GM12873 (cell line): ENCODE measurements at regions not wholly inside any gene's neighbourhood (a gene's known extent, or its start where the extent isn't known, plus 50 kb on each side); places are given as distances from the start of the nearest gene placed in this dataset.

Source experiments
- TF ChIP-seq, protein P1 (sequence below): IDR thresholded peaks from 2 replicates; pipeline ENCODE4 v1.5.1; 2012; ENCODE audit warnings: low read depth, mild to moderate bottlenecking, moderate library complexity, low read length, control low read depth; ENCODE audit not compliant: insufficient read depth; ENCODE audit errors: missing control alignments

DNA sequence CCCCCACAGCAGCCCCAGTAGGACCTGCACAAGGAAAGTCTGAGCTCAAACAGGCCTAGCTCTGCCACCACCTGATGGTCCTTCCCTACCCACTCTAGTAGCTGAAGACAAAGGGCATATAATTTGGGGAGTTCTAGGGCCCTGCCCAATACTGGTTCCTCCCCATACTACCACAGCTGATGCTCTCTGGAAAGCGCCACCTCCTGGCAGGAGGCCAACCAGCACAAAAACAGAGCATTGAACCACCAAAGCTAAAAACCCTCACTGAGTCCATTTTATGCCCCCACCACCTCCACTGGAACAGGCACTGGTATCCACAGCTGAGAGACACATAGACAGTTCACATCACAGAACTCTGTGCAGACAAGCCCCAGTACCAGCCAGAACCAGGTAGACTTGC is 1276.8 kb downstream of the OLFM4 start:
- TF ChIP-seq, protein P1, sequence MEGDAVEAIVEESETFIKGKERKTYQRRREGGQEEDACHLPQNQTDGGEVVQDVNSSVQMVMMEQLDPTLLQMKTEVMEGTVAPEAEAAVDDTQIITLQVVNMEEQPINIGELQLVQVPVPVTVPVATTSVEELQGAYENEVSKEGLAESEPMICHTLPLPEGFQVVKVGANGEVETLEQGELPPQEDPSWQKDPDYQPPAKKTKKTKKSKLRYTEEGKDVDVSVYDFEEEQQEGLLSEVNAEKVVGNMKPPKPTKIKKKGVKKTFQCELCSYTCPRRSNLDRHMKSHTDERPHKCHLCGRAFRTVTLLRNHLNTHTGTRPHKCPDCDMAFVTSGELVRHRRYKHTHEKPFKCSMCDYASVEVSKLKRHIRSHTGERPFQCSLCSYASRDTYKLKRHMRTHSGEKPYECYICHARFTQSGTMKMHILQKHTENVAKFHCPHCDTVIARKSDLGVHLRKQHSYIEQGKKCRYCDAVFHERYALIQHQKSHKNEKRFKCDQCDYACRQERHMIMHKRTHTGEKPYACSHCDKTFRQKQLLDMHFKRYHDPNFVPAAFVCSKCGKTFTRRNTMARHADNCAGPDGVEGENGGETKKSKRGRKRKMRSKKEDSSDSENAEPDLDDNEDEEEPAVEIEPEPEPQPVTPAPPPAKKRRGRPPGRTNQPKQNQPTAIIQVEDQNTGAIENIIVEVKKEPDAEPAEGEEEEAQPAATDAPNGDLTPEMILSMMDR = peak; percentile 4

DNA sequence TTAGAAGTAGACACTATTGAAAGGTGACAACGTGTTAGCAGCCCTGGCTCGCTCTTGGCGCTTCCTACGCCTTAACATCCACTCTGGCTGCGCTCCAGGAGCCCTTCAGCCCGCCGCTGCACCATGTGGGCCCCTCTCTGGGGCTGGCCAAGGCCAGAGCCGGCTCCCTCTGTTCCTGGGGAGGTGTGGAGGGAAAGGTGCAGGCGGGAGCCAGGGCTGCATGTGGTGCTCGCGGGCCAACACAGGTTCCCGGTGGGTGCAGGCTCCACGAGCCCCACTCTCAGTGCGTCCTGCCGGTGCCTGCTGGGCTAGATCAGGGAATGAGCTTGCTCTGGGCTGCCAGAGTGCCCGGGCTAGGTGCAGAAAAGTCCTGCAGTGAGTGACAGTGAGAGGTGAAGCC is 1284.3 kb downstream of the OLFM4 start:
- TF ChIP-seq, protein P1 = no peak

DNA sequence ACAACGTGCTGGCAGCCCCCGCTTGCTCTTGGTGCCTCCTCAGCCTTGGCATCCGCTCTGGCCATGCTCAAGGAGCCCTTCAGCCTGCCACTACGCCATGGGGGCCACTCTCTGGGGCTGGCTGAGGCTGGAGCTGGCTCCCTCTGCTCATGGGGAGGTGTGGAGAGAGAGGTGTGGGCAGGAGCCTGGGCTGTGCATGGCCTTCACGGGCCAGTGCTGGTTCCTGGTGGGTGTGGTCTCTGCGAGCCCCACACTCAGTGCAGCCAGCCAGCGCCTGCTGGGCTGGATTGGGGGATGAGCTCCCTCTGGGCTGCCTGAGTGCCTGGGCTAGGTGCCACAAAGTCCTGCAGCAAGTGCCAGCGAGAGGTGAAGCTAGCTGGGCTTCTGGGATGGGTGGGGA is 1289.1 kb downstream of the OLFM4 start:
- TF ChIP-seq, protein P1 = no peak

DNA sequence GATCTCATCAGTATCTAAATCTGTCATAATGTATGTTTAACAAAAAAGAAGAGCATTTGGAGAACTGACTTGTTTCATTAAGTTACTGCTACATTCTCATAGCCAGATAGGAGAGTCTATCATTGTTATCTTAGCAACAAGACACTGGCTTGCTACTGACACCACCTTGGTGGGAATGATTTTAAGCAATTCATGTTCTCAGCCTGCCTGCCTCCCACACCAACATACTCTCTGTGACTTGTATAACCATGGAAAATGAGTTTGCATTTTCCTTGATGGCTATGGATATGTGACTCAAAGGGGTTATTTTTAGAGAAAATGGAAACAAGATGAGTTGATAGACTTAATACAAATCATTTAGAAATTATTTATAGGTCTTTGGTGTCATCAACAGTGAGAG is 1308.9 kb downstream of the OLFM4 start:
- TF ChIP-seq, protein P1 = no peak

DNA sequence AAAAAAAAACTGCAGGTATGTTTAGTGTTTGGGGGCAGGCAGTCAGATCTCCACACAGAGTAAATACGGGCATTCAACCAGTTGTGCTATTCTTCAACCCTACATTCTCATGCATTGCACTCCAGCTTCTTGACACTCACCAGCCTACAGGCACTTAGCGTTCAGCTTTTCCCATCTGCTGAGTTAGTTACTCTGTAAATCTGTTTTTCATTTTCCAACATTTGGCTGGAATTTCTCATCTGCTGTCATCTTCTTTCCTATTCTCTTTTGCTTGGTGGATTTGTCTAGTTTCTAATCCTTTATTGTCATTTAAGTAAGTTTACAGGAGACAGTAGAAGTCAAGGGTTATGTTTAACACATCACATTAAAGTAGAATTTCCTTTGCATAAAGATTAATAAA is 1318.9 kb downstream of the OLFM4 start:
- TF ChIP-seq, protein P1 = no peak

DNA sequence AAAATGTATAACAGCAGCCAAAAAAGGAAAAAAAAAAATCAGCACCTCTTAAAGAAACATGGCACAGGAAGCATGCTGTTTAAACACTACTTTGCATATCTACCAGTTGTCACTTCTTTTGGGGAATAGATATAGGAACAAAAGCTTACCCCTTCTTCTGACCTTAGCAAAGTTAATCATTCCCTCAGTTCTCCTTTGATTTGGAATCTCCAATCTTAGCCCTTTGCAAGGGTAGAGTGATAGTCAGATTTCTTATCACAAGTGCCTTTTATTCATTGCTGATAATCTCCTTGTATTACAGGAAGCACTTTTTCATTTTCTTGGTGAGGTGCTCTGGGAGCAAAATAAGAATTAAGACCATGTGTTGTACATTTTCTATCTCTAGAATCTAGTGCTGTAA is 1327.6 kb downstream of the OLFM4 start:
- TF ChIP-seq, protein P1 = no peak

DNA sequence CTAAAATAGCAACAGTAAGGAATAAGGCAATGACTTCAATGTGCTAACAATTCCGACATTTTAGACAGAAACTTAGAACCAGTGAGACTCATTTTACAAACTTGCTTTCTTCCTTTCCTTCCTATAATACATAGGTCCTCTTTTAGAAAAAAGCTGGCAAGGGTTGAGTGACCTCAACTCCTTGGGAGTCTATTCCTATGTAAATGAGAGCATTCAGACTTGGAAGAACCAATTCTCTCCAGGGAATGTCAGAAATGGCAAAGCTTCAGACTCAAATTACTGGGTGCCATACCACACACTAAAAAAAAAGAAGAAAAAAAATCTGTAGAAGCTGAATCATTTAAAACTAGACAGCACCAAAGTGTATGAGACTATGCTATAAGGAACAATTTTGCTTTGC is 1328.2 kb downstream of the OLFM4 start:
- TF ChIP-seq, protein P1 = no peak
